ENCODE measurements at regions not wholly inside any gene's neighbourhood (a gene's known extent, or its start where the extent isn't known, plus 50 kb on each side); places are given as distances from the start of the nearest gene placed in this dataset.
A peak's percentile ranks its signal among the peaks of the same experiment; 100 is the strongest.

DNA sequence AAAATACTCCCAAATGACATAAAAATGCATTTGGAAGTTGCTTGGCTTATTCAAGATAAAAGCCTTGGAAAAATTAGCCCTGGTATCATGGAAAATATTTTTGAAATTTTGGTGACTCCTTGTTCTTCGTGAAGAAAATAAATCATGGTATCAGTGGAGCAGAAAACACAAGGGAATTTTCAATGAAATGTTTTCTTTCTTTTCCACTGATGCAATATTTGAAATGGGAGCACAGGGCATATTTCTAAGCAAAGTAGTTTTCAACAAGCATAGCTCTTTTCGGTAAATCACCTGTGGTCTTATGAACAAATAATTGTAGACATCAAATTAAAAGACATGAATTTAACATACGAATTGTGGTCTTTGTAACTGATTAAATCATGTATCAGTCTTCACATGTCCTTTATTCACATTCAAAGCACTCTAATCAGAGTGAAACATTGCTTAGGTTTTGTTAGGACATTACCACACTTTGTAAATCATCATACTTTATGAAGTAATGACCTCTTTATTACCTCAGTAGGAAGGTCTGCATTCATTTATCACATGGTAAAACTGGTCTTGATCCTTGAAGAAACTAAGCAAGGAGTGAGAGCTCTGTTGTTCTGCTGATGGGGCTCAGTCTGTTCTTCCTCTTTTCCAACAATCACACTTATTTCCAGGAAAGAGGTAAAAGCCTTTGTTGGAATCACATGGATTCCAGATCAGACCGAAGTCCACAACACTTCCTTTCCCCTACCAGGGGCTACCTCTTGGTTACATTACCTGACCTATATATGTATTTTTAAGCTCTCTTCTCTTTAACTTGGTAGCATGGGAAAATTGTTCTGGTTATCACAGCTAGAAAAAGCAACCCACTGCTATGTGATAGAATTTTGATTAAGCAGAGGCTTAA is 413.5 kb upstream of the THBS1 start (continued):
- TF ChIP-seq, protein P1, sequence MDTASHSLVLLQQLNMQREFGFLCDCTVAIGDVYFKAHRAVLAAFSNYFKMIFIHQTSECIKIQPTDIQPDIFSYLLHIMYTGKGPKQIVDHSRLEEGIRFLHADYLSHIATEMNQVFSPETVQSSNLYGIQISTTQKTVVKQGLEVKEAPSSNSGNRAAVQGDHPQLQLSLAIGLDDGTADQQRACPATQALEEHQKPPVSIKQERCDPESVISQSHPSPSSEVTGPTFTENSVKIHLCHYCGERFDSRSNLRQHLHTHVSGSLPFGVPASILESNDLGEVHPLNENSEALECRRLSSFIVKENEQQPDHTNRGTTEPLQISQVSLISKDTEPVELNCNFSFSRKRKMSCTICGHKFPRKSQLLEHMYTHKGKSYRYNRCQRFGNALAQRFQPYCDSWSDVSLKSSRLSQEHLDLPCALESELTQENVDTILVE (CRISPR knock-in tag; IDR thresholded peaks at IDR 0.05): 0 out of 2 replicates have a peak, but pooled peaks have one; percentile 46
- TF ChIP-seq SMAD3 (CRISPR knock-in tag; IDR thresholded peaks at IDR 0.05): no peak; the same call in 1 of the 2 replicates
- 0 out of 2 replicates have a peak, but pooled peaks have one; percentile 41 for TF ChIP-seq ZMAT3 (CRISPR knock-in tag; conservative IDR thresholded peaks at IDR 0.05)
- no peak for TF ChIP-seq GABPA (IDR thresholded peaks at IDR 0.05; ENCODE audit: low read depth, low read length)
- TF ChIP-seq GABPA (CRISPR knock-in tag; IDR thresholded peaks at IDR 0.05; ENCODE audit: low read depth): 0 out of 2 replicates have a peak, but pooled peaks have one; percentile 20
- TF ChIP-seq BCL6 (CRISPR knock-in tag; IDR thresholded peaks at IDR 0.05): peak; percentile 80
- peak; percentile 25; the same call in 1 of the 2 replicates for TF ChIP-seq FOSL2 (CRISPR knock-in tag; IDR thresholded peaks at IDR 0.05)
- TF ChIP-seq, protein P2, sequence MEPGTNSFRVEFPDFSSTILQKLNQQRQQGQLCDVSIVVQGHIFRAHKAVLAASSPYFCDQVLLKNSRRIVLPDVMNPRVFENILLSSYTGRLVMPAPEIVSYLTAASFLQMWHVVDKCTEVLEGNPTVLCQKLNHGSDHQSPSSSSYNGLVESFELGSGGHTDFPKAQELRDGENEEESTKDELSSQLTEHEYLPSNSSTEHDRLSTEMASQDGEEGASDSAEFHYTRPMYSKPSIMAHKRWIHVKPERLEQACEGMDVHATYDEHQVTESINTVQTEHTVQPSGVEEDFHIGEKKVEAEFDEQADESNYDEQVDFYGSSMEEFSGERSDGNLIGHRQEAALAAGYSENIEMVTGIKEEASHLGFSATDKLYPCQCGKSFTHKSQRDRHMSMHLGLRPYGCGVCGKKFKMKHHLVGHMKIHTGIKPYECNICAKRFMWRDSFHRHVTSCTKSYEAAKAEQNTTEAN (CRISPR knock-in tag; conservative IDR thresholded peaks at IDR 0.05): no peak
- TF ChIP-seq NCOA1 (CRISPR knock-in tag; IDR thresholded peaks at IDR 0.05): no peak
- TF ChIP-seq SOX13 (IDR thresholded peaks at IDR 0.05): no peak
- TF ChIP-seq SOX13 (CRISPR knock-in tag; conservative IDR thresholded peaks at IDR 0.05 in 1 of 2, IDR thresholded peaks at IDR 0.05 in 1 of 2): peak in 1 of 2 experiments; percentile 68; a peak in 2 of 4 replicates
- no peak for TF ChIP-seq SOX6 (IDR thresholded peaks at IDR 0.05)
- peak; percentile 46; the same call in 1 of the 2 replicates for TF ChIP-seq SOX6 (CRISPR knock-in tag; IDR thresholded peaks at IDR 0.05)
- no peak for TF ChIP-seq ZNF333 (CRISPR knock-in tag; IDR thresholded peaks at IDR 0.05; ENCODE audit: borderline replicate concordance)
- 0 out of 2 replicates have a peak, but pooled peaks have one; percentile 46 for TF ChIP-seq POGZ (CRISPR knock-in tag; IDR thresholded peaks at IDR 0.05)
- peak in 1 of 2 experiments; percentile 51; a peak in 1 of 4 replicates for TF ChIP-seq EP300 (IDR thresholded peaks at IDR 0.05; ENCODE audit: low read depth in 2 of 2, low read length in 2 of 2)
- TF ChIP-seq EP300 (CRISPR knock-in tag; IDR thresholded peaks at IDR 0.05; ENCODE audit: borderline replicate concordance): no peak
- TF ChIP-seq TBL1XR1 (IDR thresholded peaks at IDR 0.05; ENCODE audit: borderline replicate concordance, low read length, partially characterized antibody): no peak
- TF ChIP-seq, protein P3, sequence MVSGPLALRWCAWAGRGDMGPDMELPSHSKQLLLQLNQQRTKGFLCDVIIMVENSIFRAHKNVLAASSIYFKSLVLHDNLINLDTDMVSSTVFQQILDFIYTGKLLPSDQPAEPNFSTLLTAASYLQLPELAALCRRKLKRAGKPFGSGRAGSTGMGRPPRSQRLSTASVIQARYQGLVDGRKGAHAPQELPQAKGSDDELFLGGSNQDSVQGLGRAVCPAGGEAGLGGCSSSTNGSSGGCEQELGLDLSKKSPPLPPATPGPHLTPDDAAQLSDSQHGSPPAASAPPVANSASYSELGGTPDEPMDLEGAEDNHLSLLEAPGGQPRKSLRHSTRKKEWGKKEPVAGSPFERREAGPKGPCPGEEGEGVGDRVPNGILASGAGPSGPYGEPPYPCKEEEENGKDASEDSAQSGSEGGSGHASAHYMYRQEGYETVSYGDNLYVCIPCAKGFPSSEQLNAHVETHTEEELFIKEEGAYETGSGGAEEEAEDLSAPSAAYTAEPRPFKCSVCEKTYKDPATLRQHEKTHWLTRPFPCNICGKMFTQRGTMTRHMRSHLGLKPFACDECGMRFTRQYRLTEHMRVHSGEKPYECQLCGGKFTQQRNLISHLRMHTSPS (CRISPR knock-in tag; IDR thresholded peaks at IDR 0.05; ENCODE audit: low read depth): no peak
- TF ChIP-seq SOX5 (CRISPR knock-in tag; IDR thresholded peaks at IDR 0.05; ENCODE audit: borderline replicate concordance): peak; percentile 72; the same call in 1 of the 2 replicates
- peak; percentile 43; the same call in 1 of the 2 replicates for TF ChIP-seq HMG20A (CRISPR knock-in tag; IDR thresholded peaks at IDR 0.05; ENCODE audit: borderline replicate concordance)
- TF ChIP-seq ZNF878 (CRISPR knock-in tag; IDR thresholded peaks at IDR 0.05): 0 out of 2 replicates have a peak, but pooled peaks have one; percentile 27
- TF ChIP-seq, protein P4, sequence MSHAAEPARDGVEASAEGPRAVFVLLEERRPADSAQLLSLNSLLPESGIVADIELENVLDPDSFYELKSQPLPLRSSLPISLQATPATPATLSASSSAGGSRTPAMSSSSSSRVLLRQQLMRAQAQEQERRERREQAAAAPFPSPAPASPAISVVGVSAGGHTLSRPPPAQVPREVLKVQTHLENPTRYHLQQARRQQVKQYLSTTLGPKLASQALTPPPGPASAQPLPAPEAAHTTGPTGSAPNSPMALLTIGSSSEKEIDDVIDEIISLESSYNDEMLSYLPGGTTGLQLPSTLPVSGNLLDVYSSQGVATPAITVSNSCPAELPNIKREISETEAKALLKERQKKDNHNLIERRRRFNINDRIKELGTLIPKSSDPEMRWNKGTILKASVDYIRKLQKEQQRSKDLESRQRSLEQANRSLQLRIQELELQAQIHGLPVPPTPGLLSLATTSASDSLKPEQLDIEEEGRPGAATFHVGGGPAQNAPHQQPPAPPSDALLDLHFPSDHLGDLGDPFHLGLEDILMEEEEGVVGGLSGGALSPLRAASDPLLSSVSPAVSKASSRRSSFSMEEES (CRISPR knock-in tag; IDR thresholded peaks at IDR 0.05): peak; percentile 83
- no peak for TF ChIP-seq ZNF589 (CRISPR knock-in tag; conservative IDR thresholded peaks at IDR 0.05)
- TF ChIP-seq ZIK1 (CRISPR knock-in tag; IDR thresholded peaks at IDR 0.05; ENCODE audit: borderline replicate concordance, low read depth): no peak
